Activated B cell treated with CpG ODN at 0.5 μM for 24 hours (primary cell): ENCODE measurements at regions not wholly inside any gene's neighbourhood (a gene's known extent, or its start where the extent isn't known, plus 50 kb on each side); places are given as distances from the start of the nearest gene placed in this dataset.

Experiments
- ATAC-seq: fragments of 200-7000 bp; cut with Tn5 transposase; one replicate; pipeline ENCODE4 v1.10.0; 2021; ENCODE audit warnings: low read depth, mild to moderate bottlenecking, moderate library complexity
- CTCF ChIA-PET: fragments of 350-600 bp; sonication (Branson Sonifier 250); formaldehyde crosslinking; loops from one replicate; lab custom pipeline; 2021; ENCODE audit warnings: antibody characterized with exemption; lab: Charles Lee
- POLR2A ChIA-PET: fragments of 350-600 bp; sonication (Branson Sonifier 250); formaldehyde crosslinking; loops from one replicate; lab custom pipeline; 2021; ENCODE audit warnings: antibody characterized with exemption; lab: Charles Lee
- DNase-seq: peaks from one replicate; pipeline ENCODE4 v3.0.0; 2022
- H3K27ac Mint-ChIP-seq: one replicate; pipeline ENCODE4 v1.8.0; 2020; ENCODE audit warnings: mixed read lengths
- H3K27me3 Mint-ChIP-seq: one replicate; pipeline ENCODE4 v1.8.0; 2021; ENCODE audit warnings: mixed read lengths
- H3K36me3 Mint-ChIP-seq: one replicate; pipeline ENCODE4 v1.8.0; 2021; ENCODE audit warnings: low read depth, mixed read lengths
- H3K4me1 Mint-ChIP-seq: one replicate; pipeline ENCODE4 v1.8.0; 2021; ENCODE audit warnings: mixed read lengths
- H3K4me3 Mint-ChIP-seq: one replicate; pipeline ENCODE4 v1.8.0; 2020; ENCODE audit warnings: mild to moderate bottlenecking, mixed read lengths
- H3K9me3 Mint-ChIP-seq: one replicate; pipeline ENCODE4 v1.8.0; 2020; ENCODE audit warnings: mixed read lengths
- CTCF ChIP-seq: fragments of 200-600 bp; IDR thresholded peaks from one replicate; pipeline ENCODE4 v1.8.0; 2022; ENCODE audit warnings: antibody characterized with exemption, mild to moderate bottlenecking
- intact Hi-C: fragments of 100-400 bp; cut with micrococcal nuclease; formaldehyde crosslinking; loops from one replicate; pipeline ENCODE4 v1.15.1; 2024

- intact Hi-C loops, result no loop called here
- no peak for TF ChIP-seq CTCF
- Mint-ChIP-seq H3K36me3 (no peaks in the 10 kb centered on the region), H3K4me1 (no peaks in the 10 kb centered on the region), H3K27ac (no peak overlapping the region), H3K9me3 (no peaks in the 10 kb centered on the region), H3K27me3 (no peaks in the 10 kb centered on the region), H3K4me3 (no peak overlapping the region)
- CTCF ChIA-PET, result no interaction called here
- DNase-seq (no peak), ATAC-seq (no peak)
- POLR2A ChIA-PET, result no interaction called here
These were observed 307.3 kb upstream of the MEIS1 start for GRCh38 chr2:66127656-66128055.

GRCh38 chr2:66127061-66127460 is 307.9 kb upstream of the MEIS1 start:
- H3K27me3 Mint-ChIP-seq, result no peaks in the 10 kb centered on the region
- CTCF ChIA-PET, result no interaction called here

GRCh38 chr2:66125951-66126350 is 309.0 kb upstream of the MEIS1 start:
- DNase-seq (no peak), ATAC-seq (no peak)
- no peak overlapping the region for H3K27ac Mint-ChIP-seq
- H3K9me3 Mint-ChIP-seq, result no peaks in the 10 kb centered on the region
- H3K4me3 Mint-ChIP-seq, result no peak overlapping the region
- ChIA-PET CTCF (no interaction called here), POLR2A (no interaction called here)
- H3K36me3 Mint-ChIP-seq, result no peaks in the 10 kb centered on the region
- no peaks in the 10 kb centered on the region for H3K4me1 Mint-ChIP-seq
- no peaks in the 10 kb centered on the region for H3K27me3 Mint-ChIP-seq
- TF ChIP-seq CTCF, result no peak
- intact Hi-C loops, result no loop called here

More at GRCh38 chr2:66127061-66127460, 307.9 kb upstream of the MEIS1 start:
- H3K4me1 Mint-ChIP-seq, result no peaks in the 10 kb centered on the region
- no peaks in the 10 kb centered on the region for H3K9me3 Mint-ChIP-seq
- POLR2A ChIA-PET, result no interaction called here
- TF ChIP-seq CTCF, result no peak
- DNase-seq (no peak), ATAC-seq (no peak)
- no peak overlapping the region for H3K4me3 Mint-ChIP-seq
- no peaks in the 10 kb centered on the region for H3K36me3 Mint-ChIP-seq
- intact Hi-C loops, result no loop called here
- H3K27ac Mint-ChIP-seq, result no peak overlapping the region

GRCh38 chr2:66122516-66122915 is 312.4 kb upstream of the MEIS1 start:
- intact Hi-C loops, result no loop called here
- CTCF ChIA-PET, result no interaction called here
- TF ChIP-seq CTCF, result no peak
- Mint-ChIP-seq H3K27ac (no peak overlapping the region), H3K4me1 (no peaks in the 10 kb centered on the region), H3K9me3 (peaks cover 4% of the 10 kb centered on the region), H3K36me3 (no peaks in the 10 kb centered on the region), H3K4me3 (no peak overlapping the region), H3K27me3 (no peaks in the 10 kb centered on the region)
- POLR2A ChIA-PET, result no interaction called here
- DNase-seq (no peak), ATAC-seq (no peak)

GRCh38 chr2:66121946-66122345 is 313.0 kb upstream of the MEIS1 start:
- ATAC-seq (no peak), DNase-seq (no peak)
- Mint-ChIP-seq H3K4me3 (no peak overlapping the region), H3K36me3 (no peaks in the 10 kb centered on the region), H3K9me3 (peaks cover 4% of the 10 kb centered on the region), H3K4me1 (no peaks in the 10 kb centered on the region), H3K27ac (no peak overlapping the region), H3K27me3 (no peaks in the 10 kb centered on the region)
- intact Hi-C loops, result no loop called here
- POLR2A ChIA-PET, result no interaction called here
- CTCF ChIA-PET, result no interaction called here
- no peak for TF ChIP-seq CTCF
